HG03108 (cell line): ENCODE measurements at regions not wholly inside any gene's neighbourhood (a gene's known extent, or its start where the extent isn't known, plus 50 kb on each side); places are given as distances from the start of the nearest gene placed in this dataset.

Experiments used
- ATAC-seq: cut with Tn5 transposase; IDR thresholded peaks from one replicate; pipeline ENCODE4 v1.9.1; 2021; ENCODE audit warnings: moderate library complexity; ENCODE audit not compliant: unreplicated experiment

GRCh38 chr14:86510491-86510890 lies 980.5 kb downstream of the FLRT2 start:
- no peak for ATAC-seq

- ATAC-seq: no peak
Observed at GRCh38 chr14:86505808-86506207, 975.9 kb downstream of the FLRT2 start.

- ATAC-seq: no peak
Observed at GRCh38 chr14:86501611-86502010, 971.7 kb downstream of the FLRT2 start.

- ATAC-seq: no peak
Observed at GRCh38 chr14:86491743-86492142, 961.8 kb downstream of the FLRT2 start.

GRCh38 chr14:86481104-86481503 lies 951.2 kb downstream of the FLRT2 start:
- ATAC-seq: no peak

- ATAC-seq: no peak
Observed at GRCh38 chr14:86464341-86464740, 934.4 kb downstream of the FLRT2 start.

- no peak for ATAC-seq
Observed at GRCh38 chr14:86462193-86462753, 932.3 kb downstream of the FLRT2 start.

GRCh38 chr14:86457481-86458135 lies 927.7 kb downstream of the FLRT2 start:
- ATAC-seq: no peak

GRCh38 chr14:86450085-86450484 lies 920.1 kb downstream of the FLRT2 start:
- ATAC-seq: no peak

- ATAC-seq: no peak
Observed at GRCh38 chr14:86442135-86442534, 912.2 kb downstream of the FLRT2 start.

- no peak for ATAC-seq
Observed at GRCh38 chr14:86430853-86431252, 900.9 kb downstream of the FLRT2 start.

- no peak for ATAC-seq
Observed at GRCh38 chr14:86423214-86423613, 893.3 kb downstream of the FLRT2 start.

- ATAC-seq: no peak
Observed at GRCh38 chr14:86420131-86420530, 890.2 kb downstream of the FLRT2 start.

- ATAC-seq: no peak
Observed at GRCh38 chr14:86414146-86414545, 884.2 kb downstream of the FLRT2 start.

GRCh38 chr14:86404989-86405649 lies 875.2 kb downstream of the FLRT2 start:
- no peak for ATAC-seq

GRCh38 chr14:86404425-86404824 lies 874.5 kb downstream of the FLRT2 start:
- no peak for ATAC-seq

GRCh38 chr14:86402545-86402944 lies 872.6 kb downstream of the FLRT2 start:
- no peak for ATAC-seq

GRCh38 chr14:86391085-86391484 lies 861.1 kb downstream of the FLRT2 start:
- no peak for ATAC-seq

- ATAC-seq: no peak
Observed at GRCh38 chr14:86388216-86388615, 858.3 kb downstream of the FLRT2 start.

- no peak for ATAC-seq
Observed at GRCh38 chr14:86373886-86374285, 843.9 kb downstream of the FLRT2 start.

- ATAC-seq: no peak
Observed at GRCh38 chr14:86372402-86372801, 842.5 kb downstream of the FLRT2 start.

- no peak for ATAC-seq
Observed at GRCh38 chr14:86364634-86365033, 834.7 kb downstream of the FLRT2 start.
